Central memory CD4-positive, alpha-beta T cell (primary cell): ENCODE measurements at regions not wholly inside any gene's neighbourhood (a gene's known extent, or its start where the extent isn't known, plus 50 kb on each side); places are given as distances from the start of the nearest gene placed in this dataset.

Experiments
- DNase-seq: peaks from one replicate; pipeline ENCODE4 v3.0.0; 2022

DNA sequence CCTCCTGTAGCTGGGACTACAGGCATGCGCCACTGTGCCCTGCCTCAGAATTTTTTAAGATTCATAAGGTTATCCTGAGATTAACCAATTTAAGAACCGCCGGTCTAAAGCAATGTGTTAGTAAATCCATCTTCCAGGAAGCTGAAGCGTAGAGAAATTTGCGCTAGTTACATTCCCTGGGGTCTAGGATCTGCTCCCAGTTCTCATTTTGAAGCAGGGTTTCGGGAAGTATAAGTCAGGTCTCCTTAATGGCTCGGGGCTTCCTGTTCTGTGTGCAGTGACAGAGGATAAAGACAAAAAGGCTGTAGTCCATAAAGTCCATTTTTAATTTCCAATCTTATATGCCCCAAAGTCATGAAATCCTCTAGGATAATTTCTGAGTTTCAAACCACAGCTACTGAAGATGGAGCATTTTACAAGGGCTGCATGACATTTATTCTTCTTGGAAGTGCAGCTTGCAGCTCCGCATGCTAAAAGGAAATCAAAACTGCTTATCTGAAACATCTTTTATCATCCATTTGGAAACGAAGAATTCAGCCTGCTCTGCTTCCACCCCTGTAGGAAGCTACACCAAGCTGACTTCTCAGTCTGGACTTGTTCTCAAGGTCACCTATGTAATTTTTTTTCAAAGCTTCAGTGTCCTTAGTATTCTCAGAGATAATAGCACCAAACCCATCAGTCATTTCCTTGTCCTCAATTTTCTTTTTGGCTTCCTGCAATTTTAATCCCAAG lies 326.1 kb downstream of the PRL start:
- DNase-seq = no peak

GRCh38 chr6:21971541-21971940 lies 325.3 kb downstream of the PRL start:
- DNase-seq = no peak

DNA sequence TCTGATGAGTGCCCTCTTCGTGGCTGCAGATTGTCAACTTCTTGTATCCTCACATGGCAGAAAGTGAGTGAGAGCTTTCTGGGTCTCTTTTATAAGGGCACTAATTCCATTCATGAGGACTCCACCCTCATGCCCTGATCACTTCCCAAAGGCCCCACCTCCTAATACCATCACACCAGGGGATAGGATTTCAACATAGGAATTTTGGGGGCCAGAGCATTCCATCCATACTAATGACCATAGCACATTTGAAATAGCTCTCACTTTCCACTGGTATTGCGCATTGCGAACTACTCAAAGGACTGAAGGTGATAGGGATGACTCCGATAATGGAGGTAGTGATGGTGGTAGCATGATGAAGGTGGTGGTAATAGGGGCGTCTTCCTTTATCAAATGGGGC lies 324.3 kb downstream of the PRL start:
- no peak for DNase-seq

- DNase-seq = no peak
Observed at GRCh38 chr6:21977346-21977745, 319.5 kb downstream of the PRL start.

DNA sequence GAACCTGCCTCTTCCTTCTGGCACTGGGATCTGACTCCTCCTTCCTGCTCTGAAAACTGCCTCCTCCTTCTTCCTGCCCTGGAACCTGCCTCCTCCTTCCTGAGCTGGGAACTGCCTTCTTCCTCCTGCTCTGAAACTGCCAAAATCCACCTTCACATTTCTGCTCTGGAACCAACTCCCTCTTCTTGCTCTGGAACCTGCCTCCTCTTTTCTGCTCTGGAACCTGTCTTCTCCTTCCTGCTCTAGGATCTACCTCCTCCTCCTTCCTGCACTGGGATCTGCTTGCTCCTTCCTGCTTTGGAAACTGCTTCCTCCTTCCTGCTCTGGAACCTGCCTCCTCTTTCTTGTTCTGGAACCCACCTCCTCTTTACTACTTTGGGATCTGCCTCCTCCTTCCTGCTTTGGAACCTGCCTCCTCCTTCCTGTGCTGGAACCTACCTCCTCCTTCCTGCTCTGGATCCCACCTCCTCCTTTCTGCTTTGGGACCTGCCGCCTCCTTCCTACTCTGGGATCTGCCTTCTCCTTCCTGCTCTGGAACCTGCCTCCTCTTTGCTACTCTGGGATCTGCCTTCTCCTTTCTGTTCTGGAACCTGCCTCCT lies 315.5 kb downstream of the PRL start:
- DNase-seq = no peak

GRCh38 chr6:21984135-21984534 lies 312.7 kb downstream of the PRL start:
- no peak for DNase-seq

DNA sequence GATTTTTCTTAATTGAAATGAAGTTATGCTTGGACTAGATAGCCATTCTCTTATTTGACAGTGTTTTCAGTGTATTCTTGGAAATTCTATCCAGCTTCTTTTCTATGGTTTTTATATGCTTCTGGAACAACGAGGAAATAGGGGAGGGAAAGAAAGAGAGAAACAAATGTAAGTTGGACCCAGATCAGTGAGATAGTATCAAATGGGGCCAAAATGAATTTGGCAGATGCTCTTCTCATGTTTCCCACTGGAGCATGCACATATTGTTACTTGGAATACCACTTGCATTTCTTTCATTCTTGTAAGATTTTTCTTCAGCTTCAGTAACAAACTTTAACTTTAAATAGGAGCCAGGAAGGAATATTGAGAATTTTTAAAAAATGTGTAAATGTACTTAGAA lies 312.3 kb downstream of the PRL start:
- DNase-seq = no peak

GRCh38 chr6:21985904-21986303 lies 310.9 kb downstream of the PRL start:
- no peak for DNase-seq

GRCh38 chr6:21986703-21987102 lies 310.1 kb downstream of the PRL start:
- no peak for DNase-seq

DNA sequence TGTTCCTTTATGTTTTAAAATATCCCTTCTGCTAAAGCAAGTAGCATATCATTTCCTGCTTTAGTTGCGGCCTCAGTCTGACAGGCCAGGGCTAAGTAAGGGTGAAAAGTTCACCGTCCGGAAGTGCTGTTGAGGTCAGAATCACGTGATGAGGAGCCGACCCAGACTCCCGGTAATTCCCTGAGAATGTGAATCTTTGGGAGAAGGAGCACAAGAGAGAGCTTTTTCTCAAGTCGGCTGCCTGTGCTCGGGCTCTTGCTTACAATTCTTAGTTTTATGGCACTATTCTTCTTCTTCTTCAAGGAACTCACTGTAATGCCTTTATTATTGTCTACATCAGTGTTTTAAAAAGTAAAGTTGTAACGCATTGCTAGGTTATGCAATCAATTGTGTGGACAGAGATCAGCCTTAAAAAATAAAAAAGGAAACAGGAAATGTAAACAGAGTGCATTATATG lies 309.3 kb downstream of the PRL start:
- no peak for DNase-seq

DNA sequence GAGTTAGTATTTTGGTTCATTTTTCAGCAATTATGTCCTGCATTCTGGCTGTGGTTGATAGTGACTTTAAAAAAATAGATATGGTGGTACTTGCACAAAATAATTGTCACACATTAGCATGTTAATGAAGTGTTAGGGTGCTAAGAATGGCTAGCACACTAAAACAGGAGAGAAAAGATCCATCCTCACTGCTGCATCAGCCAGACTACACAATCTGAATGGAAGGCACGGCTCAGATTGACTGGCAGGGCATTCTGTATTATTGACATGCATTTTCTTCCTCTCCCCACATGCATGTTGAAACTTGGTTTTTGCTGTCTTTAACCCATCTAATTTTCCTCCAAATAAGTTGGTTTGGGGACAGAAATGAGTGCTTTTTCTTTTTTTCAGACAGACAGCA lies 306.3 kb downstream of the PRL start:
- no peak for DNase-seq

- no peak for DNase-seq
Observed at GRCh38 chr6:21992178-21992967, 304.5 kb downstream of the PRL start.

GRCh38 chr6:21993841-21994240 lies 303.0 kb downstream of the PRL start:
- no peak for DNase-seq

GRCh38 chr6:21994821-21995220 lies 302.0 kb downstream of the PRL start:
- no peak for DNase-seq

DNA sequence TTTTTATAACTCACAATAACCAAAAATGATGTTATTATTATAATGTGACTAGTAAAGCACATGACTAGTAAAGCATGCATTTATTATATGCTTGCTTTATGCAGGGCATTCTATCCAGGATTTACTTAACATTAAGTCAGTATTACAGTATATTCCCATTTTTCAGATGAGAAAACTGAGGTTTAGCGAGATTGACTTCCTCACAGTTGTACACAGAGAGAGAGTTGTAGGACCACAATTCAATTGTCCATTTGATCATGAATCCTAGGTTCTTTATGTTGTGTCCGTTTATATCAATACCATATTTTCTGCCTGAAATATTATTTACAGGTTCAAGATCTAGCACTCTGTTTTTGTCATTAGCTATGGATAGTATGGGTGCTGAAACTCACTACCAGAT lies 301.5 kb downstream of the PRL start:
- no peak for DNase-seq

DNA sequence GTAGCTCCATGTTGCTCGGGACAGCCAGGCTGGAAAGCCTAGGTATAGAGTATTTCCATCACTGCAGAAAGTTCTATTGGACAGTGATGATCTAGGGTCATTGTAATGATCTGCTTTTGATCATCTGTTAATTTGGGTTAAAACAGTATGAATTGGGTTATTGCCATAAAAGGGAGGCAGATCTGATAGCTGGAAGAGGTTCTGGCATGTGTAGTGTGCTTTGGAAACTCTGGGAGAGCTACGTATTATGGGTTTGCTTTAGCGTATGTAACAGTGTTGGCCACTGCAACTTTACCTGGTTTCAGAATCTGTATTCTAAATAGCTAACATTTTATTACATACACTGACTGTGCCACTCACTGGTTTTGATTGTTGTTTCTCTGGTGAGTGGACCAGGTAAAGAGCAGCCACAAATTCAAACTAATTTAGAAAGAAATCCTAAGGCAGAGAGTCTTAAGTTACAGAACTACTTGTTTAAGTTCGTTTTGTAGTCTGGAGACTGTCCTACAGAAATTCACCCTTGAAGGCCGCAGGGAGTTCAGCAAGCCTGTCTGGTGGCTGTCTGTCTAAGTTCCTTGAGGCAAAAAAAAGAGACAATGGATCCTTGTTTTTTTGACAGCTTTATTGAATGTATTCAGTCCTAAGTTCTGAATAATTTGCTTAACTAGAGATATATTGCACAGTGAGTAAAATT lies 300.3 kb downstream of the PRL start:
- no peak for DNase-seq

DNA sequence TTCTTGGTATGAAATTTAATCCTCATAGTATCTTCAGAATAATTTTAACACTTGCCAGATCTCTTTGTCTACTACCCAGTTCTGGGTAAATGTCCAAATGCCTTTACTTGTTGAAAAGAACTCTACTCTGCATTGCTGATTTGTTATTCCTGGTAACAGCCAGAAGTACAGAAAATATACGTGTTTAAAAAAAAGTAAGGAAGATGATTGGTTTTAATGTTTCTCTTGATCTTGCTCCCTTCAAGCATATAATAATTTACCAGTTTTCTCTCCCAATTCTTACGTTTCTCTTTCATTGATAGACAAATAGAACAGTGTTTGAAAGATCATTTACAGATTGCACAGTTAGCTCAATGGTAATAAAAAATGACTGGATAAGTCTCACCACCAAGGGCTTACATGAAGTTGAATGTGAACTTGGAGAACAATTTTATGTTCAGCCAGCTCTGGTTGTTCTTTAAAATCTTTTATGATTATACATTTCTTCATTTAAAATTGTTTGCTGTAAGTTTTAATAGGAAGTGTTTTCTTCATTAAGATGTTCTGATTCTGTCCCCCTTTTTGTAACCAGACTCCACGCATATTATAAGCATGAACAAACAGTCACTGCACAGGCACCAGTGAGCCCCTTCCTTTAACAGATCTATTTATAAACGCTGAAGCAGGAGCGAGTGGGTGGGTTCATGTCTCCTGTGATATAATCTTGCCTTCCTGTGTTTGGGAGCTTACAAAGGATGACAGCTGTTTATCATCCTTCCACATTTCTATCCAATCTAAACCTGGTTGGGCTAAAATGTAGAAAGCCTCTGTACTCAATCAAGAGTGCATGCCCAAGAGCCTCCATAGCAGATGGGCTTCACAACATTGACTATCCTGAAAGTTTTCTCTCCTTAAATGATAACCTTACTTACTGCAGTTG lies 299.5 kb downstream of the PRL start:
- no peak for DNase-seq

GRCh38 chr6:21998582-21998981 lies 298.3 kb downstream of the PRL start:
- DNase-seq = no peak

GRCh38 chr6:21999012-21999528 lies 297.8 kb downstream of the PRL start:
- no peak for DNase-seq

DNA sequence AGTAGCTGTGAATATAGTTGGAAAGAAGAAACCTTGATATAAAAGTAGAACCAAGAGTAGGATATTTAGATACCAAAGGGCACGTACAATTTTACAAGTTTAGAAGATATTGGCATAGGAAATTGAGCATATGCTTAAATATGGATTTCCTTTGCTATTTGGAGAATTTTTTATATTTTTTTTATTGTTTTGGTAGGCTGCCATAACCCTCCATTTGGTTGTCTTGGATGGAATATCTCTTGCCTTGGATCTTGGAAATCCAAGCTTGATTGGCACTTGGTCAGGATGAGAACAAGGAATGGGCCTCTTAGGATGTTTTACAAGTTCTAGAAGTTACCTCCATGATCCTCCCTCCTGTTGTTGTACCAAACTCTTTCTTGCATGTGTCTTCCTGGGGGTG lies 297.1 kb downstream of the PRL start:
- DNase-seq = no peak

GRCh38 chr6:22001396-22002027 lies 295.3 kb downstream of the PRL start:
- no peak for DNase-seq
